ENCODE measurements at regions not wholly inside any gene's neighbourhood (a gene's known extent, or its start where the extent isn't known, plus 50 kb on each side); places are given as distances from the start of the nearest gene placed in this dataset.

- no peak for TF ChIP-seq EZH2 (IDR thresholded peaks at IDR 0.05)
- TF ChIP-seq POLR2AphosphoS5 (IDR thresholded peaks at IDR 0.05; ENCODE audit: borderline replicate concordance, low read depth, low read length) = no peak
- no peak for TF ChIP-seq FOXP2 (optimal IDR thresholded peaks at IDR 0.05; ENCODE audit: control extremely low read depth, extremely low read length, insufficient read depth)
These were observed 795.9 kb downstream of the XPNPEP1 start for GRCh38 chr10:109127363-109127762.

All from SK-N-MC (cell line).